ENCODE measurements at regions not wholly inside any gene's neighbourhood (a gene's known extent, or its start where the extent isn't known, plus 50 kb on each side); places are given as distances from the start of the nearest gene placed in this dataset.
"Not testable (repeated sequence)": the region's sequence is repeated elsewhere in the genome, so short reads cannot be mapped to it uniquely, and the experiment has no call there.

DNA sequence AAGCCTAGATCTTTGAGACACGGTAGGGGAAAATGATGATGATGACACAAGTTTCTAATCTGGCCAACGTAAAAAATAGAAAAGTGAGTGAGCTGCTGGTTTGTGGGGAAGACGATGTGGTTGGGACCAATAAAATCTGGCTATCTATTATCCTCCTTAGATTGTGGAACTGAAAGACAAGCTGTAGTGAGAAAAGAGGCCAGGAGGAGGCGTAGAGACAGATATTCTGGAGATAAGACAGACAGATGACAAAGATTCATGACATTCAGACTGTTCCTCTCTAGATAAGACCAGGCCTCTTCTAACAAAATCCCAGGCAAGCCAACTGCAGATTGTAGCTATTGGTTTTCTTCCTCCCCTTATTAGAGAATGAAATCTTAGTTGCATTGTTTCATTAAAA lies 376.3 kb upstream of the UBE2E3 start:
- no peak for DNase-seq (ENCODE audit: low spot score)

DNA sequence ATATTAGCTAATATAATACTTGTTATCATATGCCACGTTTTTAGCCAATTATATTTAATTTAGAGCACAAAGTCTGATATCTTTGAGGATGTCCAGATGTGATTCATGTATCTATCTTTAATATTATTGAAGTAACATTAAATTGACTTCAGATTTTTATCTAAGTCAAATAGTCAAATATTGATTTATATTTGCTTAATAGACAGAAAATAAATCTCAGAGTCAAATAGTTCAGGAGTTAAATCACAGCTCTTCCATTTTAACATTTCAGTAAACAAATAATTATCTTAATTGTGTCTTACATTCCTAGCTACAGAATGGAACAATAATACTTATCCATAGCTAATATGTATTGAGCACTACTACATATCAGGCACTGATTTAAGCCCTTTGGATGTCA lies 379.4 kb upstream of the UBE2E3 start:
- no peak for DNase-seq (ENCODE audit: low spot score)

DNA sequence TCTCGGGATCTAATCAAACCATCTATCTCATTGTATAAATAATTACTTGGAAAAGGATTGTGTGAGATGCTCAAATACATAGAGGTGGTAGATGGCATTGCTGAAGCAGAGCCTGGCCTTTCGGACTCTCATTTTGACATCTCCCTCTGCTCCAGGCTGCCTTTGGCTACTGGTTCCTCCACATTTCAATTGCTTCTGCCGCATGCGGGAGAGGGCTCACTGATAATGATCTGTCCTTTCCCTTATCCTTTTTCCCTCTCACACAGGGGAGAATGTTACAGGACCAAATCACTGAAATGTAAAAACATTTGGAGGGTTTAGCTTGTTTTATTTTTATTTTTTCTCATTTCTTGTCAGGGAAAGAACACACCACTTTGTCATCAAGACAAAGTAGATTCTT lies 380.6 kb upstream of the UBE2E3 start:
- no peak for DNase-seq (ENCODE audit: low spot score)

DNA sequence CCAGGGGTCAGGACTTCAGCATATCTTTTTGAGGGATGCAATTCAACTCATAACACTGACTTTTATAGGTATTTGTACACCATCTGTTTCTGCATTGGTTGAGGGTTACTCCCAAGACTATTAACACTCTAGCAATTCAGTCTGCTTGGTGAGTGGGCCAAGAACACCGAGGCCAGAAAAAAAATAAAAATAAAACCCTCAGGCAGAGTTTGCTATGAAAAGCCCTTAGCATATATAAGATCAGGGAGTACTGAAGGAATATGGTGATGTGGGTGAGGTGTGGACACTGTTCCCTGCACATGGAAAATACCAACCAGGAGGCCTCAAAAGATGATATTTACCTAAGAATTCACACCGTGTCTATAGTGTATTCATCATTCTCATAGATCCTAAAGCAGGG lies 383.2 kb upstream of the UBE2E3 start:
- no peak for DNase-seq (ENCODE audit: low spot score)

DNA sequence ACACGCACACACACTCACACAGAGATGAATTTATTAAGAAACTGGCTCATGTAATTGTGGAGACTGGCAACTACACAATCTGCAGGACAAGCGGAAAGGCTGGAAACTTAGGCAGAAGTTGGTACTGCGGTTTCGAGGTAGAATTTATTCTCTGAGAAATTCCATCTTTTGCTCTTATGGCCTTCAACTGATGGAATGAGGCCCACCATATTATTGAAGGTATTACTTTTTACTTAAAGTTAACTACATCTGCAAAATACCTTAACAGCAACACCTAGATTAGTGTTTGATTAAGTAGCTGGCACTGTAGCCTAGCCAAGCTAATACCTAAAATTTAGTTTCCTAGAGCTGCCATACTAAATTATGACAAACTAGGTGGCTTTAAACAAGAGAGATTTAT lies 384.0 kb upstream of the UBE2E3 start:
- no peak for DNase-seq (ENCODE audit: low spot score)

DNA sequence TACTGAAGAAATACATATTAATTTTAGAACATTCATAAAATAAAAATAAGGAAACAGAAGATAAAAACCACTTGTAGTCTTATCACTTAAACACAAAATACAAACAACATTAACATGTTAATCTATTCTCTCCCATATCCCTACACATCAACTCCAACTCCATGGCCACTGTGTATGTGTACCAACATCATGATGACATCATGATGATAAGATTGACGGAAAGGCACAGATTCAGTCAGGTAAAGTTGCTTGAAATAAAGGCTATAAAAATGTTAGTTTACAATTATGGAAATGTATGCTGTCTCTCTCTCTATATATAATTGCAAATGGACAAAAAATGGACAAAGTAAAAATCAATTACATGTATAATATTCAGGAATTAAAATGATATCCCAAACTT lies 388.5 kb upstream of the UBE2E3 start:
- DNase-seq (ENCODE audit: low spot score) = no peak

DNA sequence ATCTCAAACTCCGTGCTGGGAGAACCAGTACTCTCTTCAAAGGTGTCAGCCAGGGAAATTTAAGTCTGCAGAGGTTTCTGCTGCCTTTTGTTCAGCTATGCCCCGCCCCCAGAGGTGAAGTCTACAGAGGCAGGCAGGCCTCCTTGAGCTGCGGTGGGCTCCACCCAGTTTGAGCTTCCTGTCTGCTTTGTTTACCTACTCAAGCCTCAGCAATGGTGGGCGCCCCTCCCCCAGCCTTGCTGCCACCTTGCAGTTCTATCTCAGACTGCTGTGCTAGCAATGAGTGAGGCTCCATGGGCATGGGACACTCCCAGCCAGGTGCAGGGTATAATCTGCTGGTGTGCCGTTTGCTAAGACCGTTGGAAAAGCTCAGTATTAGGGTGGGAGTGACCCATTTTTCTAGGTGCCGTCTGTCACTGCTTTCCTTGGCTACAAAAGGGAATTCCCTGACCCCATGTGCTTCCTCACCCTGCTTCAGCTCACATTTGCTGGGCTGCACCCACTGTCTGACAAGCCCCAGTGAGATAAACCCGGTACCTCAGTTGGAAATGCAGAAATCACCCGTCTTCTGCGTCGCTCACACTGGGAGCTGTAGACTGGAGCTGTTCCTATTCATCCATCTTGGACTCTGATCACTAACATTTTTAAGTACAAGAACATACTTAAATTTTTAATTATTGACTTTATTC lies 389.2 kb upstream of the UBE2E3 start:
- DNase-seq (ENCODE audit: low spot score) = not testable (repeated sequence)

DNA sequence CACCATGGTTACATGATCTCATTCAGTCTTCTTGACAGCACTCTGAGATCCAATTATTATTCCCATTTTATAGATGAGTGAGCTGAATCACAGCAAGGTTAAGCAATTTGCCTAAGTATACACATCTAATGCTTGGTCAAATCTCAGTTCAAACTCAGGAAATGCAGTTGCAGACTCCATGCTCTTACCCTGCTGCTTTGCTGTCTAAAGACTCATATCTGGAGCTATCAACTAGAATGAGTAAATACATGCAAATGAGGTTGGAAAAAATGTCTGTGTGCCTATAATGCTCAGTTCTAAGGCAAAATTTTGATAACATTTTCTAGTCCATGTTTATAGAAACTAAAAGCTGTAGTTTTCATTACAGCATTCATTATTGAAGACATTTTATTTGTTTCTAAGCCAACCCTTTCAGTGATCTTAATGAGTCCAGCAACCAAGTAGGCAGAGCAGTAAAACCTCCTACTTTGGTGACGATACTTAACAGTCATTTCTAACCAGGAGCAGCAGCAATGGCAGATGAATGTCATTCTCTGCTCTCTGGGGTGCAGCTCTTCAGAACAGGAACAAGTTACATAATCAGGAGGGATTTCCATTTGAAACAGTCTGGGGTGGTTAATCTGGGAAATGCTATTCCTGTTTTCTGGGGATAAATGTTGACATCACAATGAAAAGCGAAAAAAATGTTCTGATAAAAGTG lies 396.8 kb upstream of the UBE2E3 start:
- DNase-seq (ENCODE audit: low spot score) = no peak

DNA sequence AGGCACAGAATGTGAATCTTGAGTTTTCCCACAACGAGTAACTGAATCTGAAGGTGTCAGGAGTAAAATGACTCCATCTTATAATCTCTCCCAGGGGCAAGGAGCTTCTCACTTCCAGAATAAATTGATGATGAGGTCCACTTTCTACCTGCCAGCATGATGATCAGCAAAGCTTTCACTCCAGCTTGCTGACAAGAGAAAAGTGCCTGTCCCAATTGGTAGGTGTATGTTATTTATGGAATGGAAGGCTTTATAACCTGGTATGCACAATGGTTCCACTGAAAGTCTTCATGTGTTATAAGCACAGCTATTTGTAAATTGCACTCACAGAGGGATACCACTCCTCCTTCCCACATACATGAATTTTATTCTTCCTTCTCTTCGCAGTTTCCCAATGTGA lies 401.0 kb upstream of the UBE2E3 start:
- no peak for DNase-seq (ENCODE audit: low spot score)

DNA sequence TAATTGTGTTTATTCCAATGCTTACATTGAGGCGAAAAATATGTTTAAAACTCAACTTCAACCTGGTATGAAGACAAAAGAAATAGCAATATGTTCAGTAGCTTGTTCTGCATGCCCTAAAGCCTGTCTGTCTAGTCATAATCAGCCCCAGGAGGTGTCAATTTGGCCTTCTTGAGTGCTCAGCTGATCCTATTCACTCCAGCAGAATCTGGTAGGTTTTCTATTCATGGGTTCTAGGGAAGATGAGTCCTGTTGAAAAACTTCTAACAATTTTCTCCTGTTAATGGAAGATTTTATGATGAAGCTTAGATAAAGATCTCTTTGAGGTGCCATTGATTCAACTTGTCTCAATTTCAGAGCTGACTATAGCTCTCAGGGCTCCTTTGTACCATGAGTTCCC lies 402.0 kb upstream of the UBE2E3 start:
- DNase-seq (ENCODE audit: low spot score) = no peak

DNA sequence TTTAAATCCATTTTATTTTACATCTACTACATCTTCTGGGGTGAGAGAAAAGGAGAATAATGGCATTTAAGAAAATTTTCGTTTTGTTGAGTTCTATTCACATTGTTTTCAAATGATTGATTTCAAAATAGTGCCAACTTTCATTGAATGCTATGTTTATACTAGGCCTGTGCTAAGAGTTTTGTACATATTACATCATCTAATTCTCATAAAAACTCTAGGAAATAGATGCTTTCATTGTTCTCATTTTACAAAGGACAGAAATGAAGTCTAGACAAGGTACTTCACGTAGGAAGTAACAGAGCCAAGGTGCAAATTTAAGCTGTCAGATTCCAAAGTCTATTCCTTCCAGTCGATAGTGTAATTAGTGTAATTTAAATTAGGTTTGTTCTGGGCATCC lies 402.8 kb upstream of the UBE2E3 start:
- no peak for DNase-seq (ENCODE audit: low spot score)

DNA sequence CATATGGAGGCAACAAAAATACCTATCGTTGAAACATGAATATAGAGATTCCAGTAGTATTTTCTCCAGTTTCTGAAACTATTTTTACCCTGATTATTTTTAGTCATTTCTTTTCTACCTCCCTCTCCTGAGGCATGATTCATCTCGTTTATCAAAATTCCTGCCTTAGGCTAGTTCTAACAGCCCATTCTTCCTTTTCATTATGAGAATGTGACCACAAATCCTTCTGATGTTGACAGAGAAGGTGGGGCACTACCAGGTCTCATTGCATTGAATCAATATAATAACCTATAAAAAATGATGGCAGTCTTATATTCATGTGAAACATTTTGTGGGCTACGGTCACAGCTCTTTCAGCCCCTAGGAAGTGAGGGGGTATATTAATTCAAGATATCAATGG lies 406.5 kb upstream of the UBE2E3 start:
- DNase-seq (ENCODE audit: low spot score) = no peak

DNA sequence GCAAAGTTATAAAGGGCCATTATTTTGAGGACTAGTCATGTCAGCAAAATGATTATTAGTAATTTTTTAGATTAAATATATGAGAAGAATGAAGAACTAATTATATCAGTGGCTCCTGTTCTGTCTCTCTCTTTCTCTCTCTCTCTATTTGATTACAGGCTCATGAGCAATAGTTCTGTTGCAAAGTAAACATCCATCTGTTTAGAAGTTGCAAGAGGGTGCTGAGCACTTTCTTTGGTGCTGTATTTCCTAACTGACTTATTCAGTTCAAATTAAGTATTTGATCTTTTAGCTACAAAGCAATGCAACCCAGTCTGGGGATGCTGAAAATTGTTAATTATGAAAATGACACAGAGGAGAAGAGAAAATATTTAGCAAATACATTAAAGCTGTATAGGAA lies 408.1 kb upstream of the UBE2E3 start:
- DNase-seq (ENCODE audit: low spot score) = no peak

DNA sequence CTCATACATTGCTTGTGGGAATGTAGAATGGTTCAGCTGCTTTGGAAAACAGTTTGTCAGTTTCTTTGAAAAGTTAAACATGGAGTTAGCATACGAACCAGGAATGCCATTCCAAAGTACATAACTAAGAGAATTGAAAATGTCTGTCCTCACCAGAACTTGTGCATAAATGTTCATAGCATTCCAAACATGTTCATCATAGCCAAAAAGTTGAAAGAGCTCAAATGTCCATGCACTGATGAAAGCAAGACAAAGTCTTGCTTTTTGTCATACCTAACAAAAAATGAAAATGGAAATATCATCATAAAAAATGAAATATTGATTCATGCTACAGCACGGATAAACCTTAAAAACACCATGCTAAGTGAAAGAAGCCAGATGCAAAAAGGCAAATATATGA lies 408.8 kb upstream of the UBE2E3 start:
- DNase-seq (ENCODE audit: low spot score) = no peak

DNA sequence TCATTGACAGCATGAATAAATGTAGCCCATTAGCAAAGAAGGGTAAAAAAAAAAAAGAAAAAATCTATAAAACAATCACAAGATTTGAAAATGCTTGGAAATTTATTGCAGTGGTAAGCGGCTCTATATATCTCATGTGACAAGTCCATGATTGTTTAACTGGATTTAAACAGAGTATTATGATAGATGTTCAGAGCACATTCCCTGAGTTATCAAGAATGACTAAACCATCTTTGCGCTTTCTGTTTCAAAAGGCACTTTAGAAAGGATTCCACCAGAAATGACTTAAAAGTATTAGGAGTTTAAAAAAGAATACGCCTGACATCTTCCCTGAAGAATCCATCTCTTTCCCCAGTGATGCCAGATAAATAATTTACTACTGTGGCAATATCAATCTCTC lies 409.5 kb upstream of the UBE2E3 start:
- no peak for DNase-seq (ENCODE audit: low spot score)

DNA sequence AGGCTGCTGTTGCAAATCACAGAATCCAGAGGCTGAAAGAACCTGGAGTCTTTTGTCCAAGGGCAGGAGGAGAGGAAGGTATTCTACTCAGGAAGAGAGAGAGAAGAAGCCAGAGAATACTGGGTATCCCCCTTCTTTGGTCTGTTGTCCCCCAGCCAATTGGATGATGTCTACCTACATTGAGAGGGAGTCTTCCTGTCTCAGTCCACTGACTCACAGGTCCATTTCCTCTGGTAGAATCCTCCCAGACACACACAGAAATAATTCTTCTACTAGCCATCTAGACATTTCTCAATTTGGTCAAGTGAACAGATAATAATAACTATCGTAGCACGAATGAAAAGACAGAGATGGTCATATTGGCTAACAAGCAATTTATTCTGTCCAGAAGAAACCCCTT lies 416.4 kb upstream of the UBE2E3 start:
- DNase-seq (ENCODE audit: low spot score) = no peak

DNA sequence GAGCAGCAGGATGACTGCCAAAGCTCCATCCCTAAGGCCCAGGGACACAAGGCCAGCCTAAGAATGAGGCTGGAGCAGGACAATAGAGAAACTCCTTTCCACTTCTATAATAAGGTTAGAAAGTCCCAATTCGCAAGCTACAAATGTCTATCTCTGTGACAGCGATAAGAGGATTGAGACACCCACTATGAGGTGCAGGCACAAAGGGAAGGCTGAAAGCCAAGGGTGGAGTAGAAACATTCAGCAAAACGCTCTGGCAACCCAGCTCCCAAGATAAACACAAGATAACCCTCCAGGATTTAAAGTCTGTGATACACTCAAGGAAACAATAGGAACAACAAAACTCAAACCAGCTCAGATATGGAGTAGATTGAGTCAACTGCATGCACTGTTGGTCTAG lies 418.0 kb upstream of the UBE2E3 start:
- DNase-seq (ENCODE audit: low spot score) = peak; percentile 22

DNA sequence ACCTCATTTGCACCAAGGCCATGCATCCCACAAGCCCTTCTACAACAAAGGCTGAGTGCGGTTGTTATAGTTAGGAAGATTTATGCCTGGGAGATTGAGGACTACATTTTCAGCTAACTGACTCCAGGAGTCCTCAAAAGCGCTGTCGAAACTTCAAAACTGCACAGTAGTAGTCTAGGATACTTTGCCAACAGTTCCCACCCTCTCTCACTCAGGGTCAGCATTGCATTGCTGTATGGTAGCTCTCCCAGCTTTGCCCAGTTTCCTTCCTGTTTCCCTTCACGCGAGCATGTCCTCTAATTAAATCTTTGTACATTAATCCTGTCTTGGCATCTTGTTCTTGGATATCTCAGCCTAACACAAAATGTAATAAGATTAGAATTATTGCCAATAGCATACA lies 420.6 kb upstream of the UBE2E3 start:
- DNase-seq (ENCODE audit: low spot score) = no peak

DNA sequence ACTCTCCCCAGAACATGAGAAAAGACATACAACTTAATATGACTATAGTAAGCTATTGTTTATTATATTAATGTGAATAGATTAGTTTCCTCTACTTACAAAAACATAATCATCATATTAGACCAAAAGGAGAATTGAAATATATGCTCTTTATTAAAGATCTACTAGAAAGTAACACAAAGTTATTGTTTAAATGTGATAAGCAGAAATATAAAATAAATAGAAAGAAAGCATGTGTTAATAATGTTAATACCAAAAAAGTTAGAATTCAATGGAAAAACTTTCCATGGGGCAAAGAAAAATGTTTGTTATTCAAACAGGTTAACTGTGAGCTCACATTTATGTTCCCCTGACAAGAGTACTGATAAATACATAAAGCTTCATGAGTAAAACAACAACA lies 421.4 kb upstream of the UBE2E3 start:
- DNase-seq (ENCODE audit: low spot score) = no peak

DNA sequence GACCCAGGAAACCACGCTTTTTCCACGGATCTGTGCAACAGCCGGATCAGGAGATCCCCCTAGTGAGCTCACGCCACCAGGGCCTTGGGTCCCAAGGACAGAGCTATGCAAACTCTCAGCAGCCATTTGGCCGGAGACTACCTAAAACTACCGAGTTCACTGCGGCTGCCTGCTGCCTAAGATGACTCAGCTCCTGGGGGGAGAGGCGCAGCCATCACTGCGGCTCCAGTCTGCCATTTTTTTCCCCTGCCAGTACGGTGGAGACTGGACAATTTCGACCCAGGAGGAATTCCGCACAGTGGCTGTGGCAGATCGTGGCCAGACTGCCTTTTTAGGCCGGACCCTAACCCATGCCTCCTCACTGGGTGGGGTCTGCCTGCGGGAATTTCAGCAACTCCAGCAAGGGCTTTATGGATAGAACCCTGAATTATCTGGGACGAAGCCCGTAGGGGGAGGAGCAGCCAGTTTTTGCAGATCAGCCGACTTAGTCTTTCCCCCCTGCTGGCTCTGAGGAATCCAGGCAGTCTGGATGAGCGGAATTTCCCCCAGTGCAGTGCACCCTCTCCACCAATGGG lies 424.9 kb upstream of the UBE2E3 start:
- DNase-seq (ENCODE audit: low spot score) = no peak

DNA sequence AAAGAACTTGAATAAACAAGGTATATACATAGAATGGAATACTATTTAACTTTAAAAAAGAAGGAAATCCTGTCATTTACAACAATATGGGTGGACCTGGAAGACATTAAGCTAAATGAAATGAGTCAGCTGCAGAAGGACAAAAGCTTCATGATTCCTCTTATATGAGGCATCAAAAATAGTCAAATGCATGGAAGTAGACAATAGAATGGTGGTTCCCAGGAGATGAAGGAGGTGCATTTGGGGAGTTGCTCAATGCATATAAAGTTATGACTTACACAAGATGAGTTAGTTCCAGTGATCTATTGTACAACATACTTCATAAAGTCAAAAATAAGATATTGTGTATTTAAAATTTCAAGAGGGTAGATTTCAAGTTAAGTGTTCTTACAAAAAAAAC lies 426.1 kb upstream of the UBE2E3 start:
- DNase-seq (ENCODE audit: low spot score) = no peak

DNA sequence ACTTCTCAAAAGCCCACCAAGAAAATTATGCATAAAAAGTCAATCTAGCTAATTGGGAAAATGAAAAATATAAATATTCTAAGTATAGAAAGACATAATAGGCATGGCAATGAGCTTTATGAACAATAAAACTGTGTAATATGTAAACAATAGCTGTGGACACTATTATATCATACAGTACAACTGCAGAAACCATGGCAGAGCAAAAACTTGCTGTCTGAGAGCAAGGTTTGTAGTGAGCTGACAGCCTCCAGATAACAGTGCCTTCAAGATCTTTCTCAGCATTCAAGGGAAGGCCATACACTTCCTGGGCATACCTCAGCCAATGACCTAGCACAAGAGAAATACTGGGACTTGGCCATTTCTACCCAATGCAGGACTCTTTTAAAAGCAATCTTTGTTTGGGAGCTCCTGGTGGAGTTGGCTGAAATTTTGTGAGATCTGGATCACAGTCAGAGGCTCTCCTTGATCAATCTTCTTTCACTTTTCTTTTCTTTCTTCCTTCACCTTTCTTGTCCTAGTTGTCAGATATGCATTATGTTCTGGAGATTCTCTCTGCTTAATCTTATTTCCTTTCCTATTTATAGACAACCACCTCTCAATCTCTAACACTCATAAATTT lies 427.2 kb upstream of the UBE2E3 start:
- no peak for DNase-seq (ENCODE audit: low spot score)

DNA sequence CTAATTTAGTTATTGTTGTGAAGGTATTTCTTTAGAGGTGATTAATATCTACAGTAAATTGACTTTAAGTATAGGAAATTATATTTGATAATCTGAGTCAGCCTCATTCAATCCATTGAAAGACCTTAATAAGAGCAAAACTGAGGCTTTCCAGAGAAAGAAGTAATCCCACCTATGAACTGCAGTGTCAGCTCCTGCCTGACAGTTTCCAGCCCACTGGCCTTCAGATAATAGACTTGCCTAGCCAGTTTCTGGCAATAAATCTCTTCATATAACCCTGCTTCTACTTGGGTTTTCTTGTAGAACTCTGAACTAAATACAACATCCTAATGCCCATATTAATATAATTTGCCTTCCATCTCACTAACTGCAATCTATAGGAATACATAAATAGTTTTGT lies 437.9 kb upstream of the UBE2E3 start:
- DNase-seq (ENCODE audit: low spot score) = no peak
